ENCODE measurements at regions not wholly inside any gene's neighbourhood (a gene's known extent, or its start where the extent isn't known, plus 50 kb on each side); places are given as distances from the start of the nearest gene placed in this dataset.

- TF ChIP-seq, protein P1, sequence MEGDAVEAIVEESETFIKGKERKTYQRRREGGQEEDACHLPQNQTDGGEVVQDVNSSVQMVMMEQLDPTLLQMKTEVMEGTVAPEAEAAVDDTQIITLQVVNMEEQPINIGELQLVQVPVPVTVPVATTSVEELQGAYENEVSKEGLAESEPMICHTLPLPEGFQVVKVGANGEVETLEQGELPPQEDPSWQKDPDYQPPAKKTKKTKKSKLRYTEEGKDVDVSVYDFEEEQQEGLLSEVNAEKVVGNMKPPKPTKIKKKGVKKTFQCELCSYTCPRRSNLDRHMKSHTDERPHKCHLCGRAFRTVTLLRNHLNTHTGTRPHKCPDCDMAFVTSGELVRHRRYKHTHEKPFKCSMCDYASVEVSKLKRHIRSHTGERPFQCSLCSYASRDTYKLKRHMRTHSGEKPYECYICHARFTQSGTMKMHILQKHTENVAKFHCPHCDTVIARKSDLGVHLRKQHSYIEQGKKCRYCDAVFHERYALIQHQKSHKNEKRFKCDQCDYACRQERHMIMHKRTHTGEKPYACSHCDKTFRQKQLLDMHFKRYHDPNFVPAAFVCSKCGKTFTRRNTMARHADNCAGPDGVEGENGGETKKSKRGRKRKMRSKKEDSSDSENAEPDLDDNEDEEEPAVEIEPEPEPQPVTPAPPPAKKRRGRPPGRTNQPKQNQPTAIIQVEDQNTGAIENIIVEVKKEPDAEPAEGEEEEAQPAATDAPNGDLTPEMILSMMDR (IDR thresholded peaks at IDR 0.05), result no peak
- no peak for TF ChIP-seq POLR2A (IDR thresholded peaks at IDR 0.05)
Observed at GRCh38 chr6:44040786-44041185, 86.5 kb downstream of the MRPL14 start.

Measured in esophagus squamous epithelium (tissue), 4 donors.